Subcutaneous abdominal adipose tissue (tissue), 5 donors: ENCODE measurements at regions not wholly inside any gene's neighbourhood (a gene's known extent, or its start where the extent isn't known, plus 50 kb on each side); places are given as distances from the start of the nearest gene placed in this dataset.

Source experiments
- H3K27ac ChIP-seq: one replicate; pipeline ENCODE4 v1.7.0; 2013; ENCODE audit warnings: low read depth, mild to moderate bottlenecking, inconsistent platforms, low read length, moderate library complexity
- H3K27me3 ChIP-seq, 5 donors: one replicate each; pipeline ENCODE4 v1.7.0; 2013; ENCODE audit warnings: low read length in 5 of 5, inconsistent platforms in 1 of 5; ENCODE audit not compliant: control insufficient read depth in 5 of 5, insufficient read depth in 4 of 5
- H3K36me3 ChIP-seq, 5 donors: one replicate each; pipeline ENCODE4 v1.7.0; 2013; ENCODE audit warnings: low read length in 5 of 5; ENCODE audit not compliant: control insufficient read depth in 5 of 5, insufficient read depth in 5 of 5
- H3K4me1 ChIP-seq, 5 donors: one replicate each; pipeline ENCODE4 v1.7.0; 2013; ENCODE audit warnings: low read length in 5 of 5, mild to moderate bottlenecking in 3 of 5, moderate library complexity in 1 of 5; ENCODE audit not compliant: control insufficient read depth in 5 of 5, insufficient read depth in 5 of 5
- H3K4me3 ChIP-seq, 5 donors: one replicate each; pipeline ENCODE4 v1.7.0; 2013; ENCODE audit warnings: low read length in 5 of 5, low read depth in 1 of 5
- H3K9ac ChIP-seq, 5 donors: one replicate each; pipeline ENCODE4 v1.7.0; 2013; ENCODE audit warnings: low read length in 5 of 5, mild to moderate bottlenecking in 4 of 5, moderate library complexity in 3 of 5
- H3K9me3 ChIP-seq, 5 donors: one replicate each; pipeline ENCODE4 v1.7.0; 2013; ENCODE audit warnings: low read length in 5 of 5; ENCODE audit not compliant: control insufficient read depth in 5 of 5
- donor health status: healthy.
- donor health status: healthy.
- donor health status: healthy.
- donor health status: healthy.
- donor health status: healthy.

GRCh38 chrX:22424122-22424915 is 151.6 kb downstream of the CBLL2 start:
- H3K9ac ChIP-seq = no peak overlapping the region
- H3K9me3 ChIP-seq = no peaks in the 10 kb centered on the region
- no peaks in the 10 kb centered on the region for H3K4me1 ChIP-seq
- peaks cover 0 to 5% (median 0%) of the 10 kb centered on the region in 5 donors for H3K27me3 ChIP-seq
- no peak overlapping the region for H3K27ac ChIP-seq
- no peak overlapping the region for H3K4me3 ChIP-seq
- no peaks in the 10 kb centered on the region for H3K36me3 ChIP-seq

GRCh38 chrX:22424919-22425318 is 152.2 kb downstream of the CBLL2 start:
- Histone ChIP-seq H3K36me3 (no peaks in the 10 kb centered on the region), H3K9me3 (no peaks in the 10 kb centered on the region)

GRCh38 chrX:22429704-22430103 is 157.0 kb downstream of the CBLL2 start:
- no peak overlapping the region for H3K9ac ChIP-seq
- peaks cover 0 to 5% (median 0%) of the 10 kb centered on the region in 5 donors for H3K27me3 ChIP-seq
- H3K4me3 ChIP-seq = no peak overlapping the region
- H3K4me1 ChIP-seq = no peaks in the 10 kb centered on the region
- no peaks in the 10 kb centered on the region for H3K9me3 ChIP-seq
- no peak overlapping the region for H3K27ac ChIP-seq
- H3K36me3 ChIP-seq = no peaks in the 10 kb centered on the region

More at GRCh38 chrX:22424919-22425318, 152.2 kb downstream of the CBLL2 start:
- Histone ChIP-seq H3K4me3 (no peak overlapping the region), H3K4me1 (no peaks in the 10 kb centered on the region), H3K9ac (no peak overlapping the region), H3K27ac (no peak overlapping the region), H3K27me3 (peaks cover 0 to 5% (median 0%) of the 10 kb centered on the region in 5 donors)

- Histone ChIP-seq H3K27me3 (peaks cover 0 to 5% (median 0%) of the 10 kb centered on the region in 5 donors), H3K9me3 (peaks cover 0 to 3% (median under 1%) of the 10 kb centered on the region in 5 donors), H3K27ac (no peak overlapping the region)
These were observed 158.0 kb downstream of the CBLL2 start for GRCh38 chrX:22430701-22431100.

GRCh38 chrX:22433292-22434070 is 160.8 kb downstream of the CBLL2 start:
- Histone ChIP-seq H3K9ac (no peak overlapping the region), H3K27me3 (peaks cover 0 to 5% (median 0%) of the 10 kb centered on the region in 5 donors), H3K36me3 (no peaks in the 10 kb centered on the region), H3K27ac (no peak overlapping the region), H3K4me1 (no peaks in the 10 kb centered on the region), H3K9me3 (peaks cover 0 to 6% (median 2%) of the 10 kb centered on the region in 5 donors), H3K4me3 (no peak overlapping the region)

More at GRCh38 chrX:22430701-22431100, 158.0 kb downstream of the CBLL2 start:
- no peak overlapping the region for H3K9ac ChIP-seq
- no peak overlapping the region for H3K4me3 ChIP-seq
- no peaks in the 10 kb centered on the region for H3K36me3 ChIP-seq
- no peaks in the 10 kb centered on the region for H3K4me1 ChIP-seq

- Histone ChIP-seq H3K36me3 (no peaks in the 10 kb centered on the region), H3K4me1 (no peaks in the 10 kb centered on the region), H3K27ac (no peak overlapping the region), H3K27me3 (no peaks in the 10 kb centered on the region), H3K9me3 (peaks cover 0 to 8% (median 0%) of the 10 kb centered on the region in 5 donors), H3K9ac (no peak overlapping the region), H3K4me3 (no peak overlapping the region)
These were observed 173.2 kb downstream of the CBLL2 start for GRCh38 chrX:22445880-22446279.

- H3K9ac ChIP-seq = no peak overlapping the region
- H3K27ac ChIP-seq = no peak overlapping the region
- H3K4me1 ChIP-seq = no peaks in the 10 kb centered on the region
- no peak overlapping the region for H3K4me3 ChIP-seq
- no peaks in the 10 kb centered on the region for H3K27me3 ChIP-seq
- H3K36me3 ChIP-seq = no peaks in the 10 kb centered on the region
- H3K9me3 ChIP-seq = no peaks in the 10 kb centered on the region
These were observed 190.2 kb downstream of the CBLL2 start for GRCh38 chrX:22462959-22463358.

- H3K27me3 ChIP-seq = peaks cover 0 to 11% (median 0%) of the 10 kb centered on the region in 5 donors
- H3K4me1 ChIP-seq = no peaks in the 10 kb centered on the region
- H3K27ac ChIP-seq = no peak overlapping the region
- no peak overlapping the region for H3K4me3 ChIP-seq
- no peaks in the 10 kb centered on the region for H3K9me3 ChIP-seq
- H3K9ac ChIP-seq = no peak overlapping the region
- no peaks in the 10 kb centered on the region for H3K36me3 ChIP-seq
These were observed 194.9 kb downstream of the CBLL2 start for GRCh38 chrX:22467571-22467970.

GRCh38 chrX:22481436-22481835 is 208.7 kb downstream of the CBLL2 start:
- peaks cover 0 to 16% (median 8%) of the 10 kb centered on the region in 5 donors for H3K9me3 ChIP-seq
- no peak overlapping the region for H3K27ac ChIP-seq
- H3K4me1 ChIP-seq = no peaks in the 10 kb centered on the region
- H3K36me3 ChIP-seq = no peaks in the 10 kb centered on the region
- H3K9ac ChIP-seq = no peak overlapping the region
- no peak overlapping the region for H3K4me3 ChIP-seq
- H3K27me3 ChIP-seq = no peaks in the 10 kb centered on the region

GRCh38 chrX:22486296-22486695 is 213.6 kb downstream of the CBLL2 start:
- Histone ChIP-seq H3K9ac (no peak overlapping the region), H3K4me1 (no peaks in the 10 kb centered on the region), H3K9me3 (no peaks in the 10 kb centered on the region), H3K27ac (no peak overlapping the region), H3K27me3 (no peaks in the 10 kb centered on the region), H3K36me3 (no peaks in the 10 kb centered on the region), H3K4me3 (no peak overlapping the region)
